ENCODE measurements at regions not wholly inside any gene's neighbourhood (a gene's known extent, or its start where the extent isn't known, plus 50 kb on each side); places are given as distances from the start of the nearest gene placed in this dataset.

- no peaks in the 10 kb centered on the region for H3K36me3 ChIP-seq (ENCODE audit: control insufficient read depth, insufficient read depth, low read length)
- POLR2A ChIA-PET, result no interaction called here
- CTCF ChIA-PET, result interaction anchor here (1.6 kb wide), 1 partner anchor 18 kb away, joined by 5 read pairs; no protein-coding TSS in a partner anchor
- no peaks in the 10 kb centered on the region for H3K27me3 ChIP-seq (ENCODE audit: control insufficient read depth, insufficient read depth, low read length)
- no peak overlapping the region for H3K4me3 ChIP-seq (ENCODE audit: low read depth, low read length)
- DNase-seq (ENCODE audit: low read depth), result no peak
- TF ChIP-seq, protein P1, sequence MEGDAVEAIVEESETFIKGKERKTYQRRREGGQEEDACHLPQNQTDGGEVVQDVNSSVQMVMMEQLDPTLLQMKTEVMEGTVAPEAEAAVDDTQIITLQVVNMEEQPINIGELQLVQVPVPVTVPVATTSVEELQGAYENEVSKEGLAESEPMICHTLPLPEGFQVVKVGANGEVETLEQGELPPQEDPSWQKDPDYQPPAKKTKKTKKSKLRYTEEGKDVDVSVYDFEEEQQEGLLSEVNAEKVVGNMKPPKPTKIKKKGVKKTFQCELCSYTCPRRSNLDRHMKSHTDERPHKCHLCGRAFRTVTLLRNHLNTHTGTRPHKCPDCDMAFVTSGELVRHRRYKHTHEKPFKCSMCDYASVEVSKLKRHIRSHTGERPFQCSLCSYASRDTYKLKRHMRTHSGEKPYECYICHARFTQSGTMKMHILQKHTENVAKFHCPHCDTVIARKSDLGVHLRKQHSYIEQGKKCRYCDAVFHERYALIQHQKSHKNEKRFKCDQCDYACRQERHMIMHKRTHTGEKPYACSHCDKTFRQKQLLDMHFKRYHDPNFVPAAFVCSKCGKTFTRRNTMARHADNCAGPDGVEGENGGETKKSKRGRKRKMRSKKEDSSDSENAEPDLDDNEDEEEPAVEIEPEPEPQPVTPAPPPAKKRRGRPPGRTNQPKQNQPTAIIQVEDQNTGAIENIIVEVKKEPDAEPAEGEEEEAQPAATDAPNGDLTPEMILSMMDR (IDR thresholded peaks at IDR 0.05; ENCODE audit: insufficient read depth, low read depth, low read length), result no peak
These were observed 240.2 kb upstream of the ADAMTS3 start for GRCh38 chr4:72809208-72809607.

DNA sequence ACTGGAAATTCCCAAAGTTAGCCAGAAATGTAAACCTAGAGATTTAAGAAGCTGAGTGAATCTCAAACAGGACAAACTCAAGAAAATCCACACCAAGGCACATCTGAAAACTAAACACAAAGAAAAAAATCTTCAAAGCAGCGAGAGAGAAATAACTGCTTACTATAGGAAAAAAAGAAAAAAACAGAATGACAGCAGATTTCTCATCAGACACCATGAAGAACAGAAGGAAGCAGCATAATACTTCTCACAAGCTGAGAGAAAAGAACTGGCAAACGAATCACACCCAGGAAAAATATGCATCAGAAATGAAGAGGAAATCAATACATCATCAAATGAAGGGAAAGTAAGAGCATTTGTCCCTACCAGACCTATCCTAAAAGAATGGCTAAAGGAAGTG lies 236.3 kb upstream of the ADAMTS3 start:
- no peaks in the 10 kb centered on the region for H3K36me3 ChIP-seq (ENCODE audit: control insufficient read depth, insufficient read depth, low read length)
- no peaks in the 10 kb centered on the region for H3K27me3 ChIP-seq (ENCODE audit: control insufficient read depth, insufficient read depth, low read length)

DNA sequence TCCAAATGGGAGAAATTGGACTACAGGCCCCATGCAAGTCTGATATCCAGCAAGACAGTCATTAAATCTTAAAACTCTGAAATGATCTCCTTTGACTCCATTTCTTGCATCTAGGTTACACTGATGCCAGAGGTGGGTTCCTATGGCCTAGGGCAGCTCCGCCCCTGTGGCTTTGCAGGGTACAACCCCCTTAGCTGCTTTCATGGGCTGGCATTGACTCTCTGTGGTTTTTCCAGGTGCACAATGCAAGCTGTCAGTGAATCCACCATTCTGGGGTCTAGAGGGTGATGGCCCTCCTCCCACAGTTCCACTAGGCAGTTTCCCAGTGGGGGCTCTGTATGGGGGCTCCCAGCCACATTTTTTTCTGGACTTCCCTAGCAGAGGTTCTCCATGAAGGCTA lies 228.5 kb upstream of the ADAMTS3 start:
- CTCF ChIA-PET, result no interaction called here
- no peak overlapping the region for H3K4me3 ChIP-seq (ENCODE audit: low read depth, low read length)
- POLR2A ChIA-PET, result no interaction called here
- no peaks in the 10 kb centered on the region for H3K36me3 ChIP-seq (ENCODE audit: control insufficient read depth, insufficient read depth, low read length)
- H3K27me3 ChIP-seq (ENCODE audit: control insufficient read depth, insufficient read depth, low read length), result no peaks in the 10 kb centered on the region
- DNase-seq (ENCODE audit: low read depth), result no peak
- TF ChIP-seq, protein P1 (IDR thresholded peaks at IDR 0.05; ENCODE audit: insufficient read depth, low read depth, low read length), result no peak

More for the DNA sequence above, 236.3 kb upstream of the ADAMTS3 start:
- POLR2A ChIA-PET, result no interaction called here
- no peak overlapping the region for H3K4me3 ChIP-seq (ENCODE audit: low read depth, low read length)
- CTCF ChIA-PET, result interaction anchor here (0.9 to 1.2 kb wide), 2 partner anchors 70 to 102 kb away, joined by 4 to 5 read pairs; no protein-coding TSS in a partner anchor
- TF ChIP-seq, protein P1 (IDR thresholded peaks at IDR 0.05; ENCODE audit: insufficient read depth, low read depth, low read length), result no peak
- no peak for DNase-seq (ENCODE audit: low read depth)

- TF ChIP-seq, protein P1 (IDR thresholded peaks at IDR 0.05; ENCODE audit: insufficient read depth, low read depth, low read length), result no peak
- no peak overlapping the region for H3K4me3 ChIP-seq (ENCODE audit: low read depth, low read length)
- H3K27me3 ChIP-seq (ENCODE audit: control insufficient read depth, insufficient read depth, low read length), result no peaks in the 10 kb centered on the region
- DNase-seq (ENCODE audit: low read depth), result no peak
- ChIA-PET CTCF (interaction anchor here (2.0 kb wide), 1 partner anchor 17 kb away, joined by 5 read pairs; no protein-coding TSS in a partner anchor), POLR2A (no interaction called here)
- H3K36me3 ChIP-seq (ENCODE audit: control insufficient read depth, insufficient read depth, low read length), result no peaks in the 10 kb centered on the region
These were observed 222.0 kb upstream of the ADAMTS3 start for GRCh38 chr4:72791054-72791453.

GRCh38 chr4:72786401-72786990 lies 217.5 kb upstream of the ADAMTS3 start:
- no peak overlapping the region for H3K4me3 ChIP-seq (ENCODE audit: low read depth, low read length)
- ChIA-PET CTCF (no interaction called here), POLR2A (no interaction called here)
- peaks cover 2% of the 10 kb centered on the region for H3K27me3 ChIP-seq (ENCODE audit: control insufficient read depth, insufficient read depth, low read length)
- TF ChIP-seq, protein P1 (IDR thresholded peaks at IDR 0.05; ENCODE audit: insufficient read depth, low read depth, low read length), result no peak
- no peaks in the 10 kb centered on the region for H3K36me3 ChIP-seq (ENCODE audit: control insufficient read depth, insufficient read depth, low read length)
- DNase-seq (ENCODE audit: low read depth), result no peak
